ENCODE measurements at regions not wholly inside any gene's neighbourhood (a gene's known extent, or its start where the extent isn't known, plus 50 kb on each side); places are given as distances from the start of the nearest gene placed in this dataset.

- no peak overlapping the region for H3K27ac Mint-ChIP-seq
- no peaks in the 10 kb centered on the region for H3K9me3 Mint-ChIP-seq (ENCODE audit: insufficient read depth)
- H3K4me1 Mint-ChIP-seq (ENCODE audit: low read depth): no peaks in the 10 kb centered on the region
- ATAC-seq: no peak
- CTCF ChIA-PET: no interaction called here
- no peak for DNase-seq
- no peak overlapping the region for H3K4me3 Mint-ChIP-seq
- no peaks in the 10 kb centered on the region for H3K36me3 Mint-ChIP-seq (ENCODE audit: low read depth)
- no peaks in the 10 kb centered on the region for H3K27me3 Mint-ChIP-seq (ENCODE audit: low read depth)
- POLR2A ChIA-PET: no interaction called here
These were observed 481.5 kb upstream of the ZFHX3 start for GRCh38 chr16:73529303-73530012.

GRCh38 chr16:73527187-73527586 lies 479.3 kb upstream of the ZFHX3 start:
- ChIA-PET CTCF (no interaction called here), POLR2A (no interaction called here)

GRCh38 chr16:73526011-73526804 lies 478.3 kb upstream of the ZFHX3 start:
- no peak overlapping the region for H3K4me3 Mint-ChIP-seq
- POLR2A ChIA-PET: no interaction called here
- H3K9me3 Mint-ChIP-seq (ENCODE audit: insufficient read depth): no peaks in the 10 kb centered on the region
- no peak for DNase-seq
- CTCF ChIA-PET: no interaction called here
- no peak for ATAC-seq
- H3K36me3 Mint-ChIP-seq (ENCODE audit: low read depth): no peaks in the 10 kb centered on the region
- H3K27ac Mint-ChIP-seq: no peak overlapping the region
- no peaks in the 10 kb centered on the region for H3K27me3 Mint-ChIP-seq (ENCODE audit: low read depth)
- H3K4me1 Mint-ChIP-seq (ENCODE audit: low read depth): no peaks in the 10 kb centered on the region

More at GRCh38 chr16:73527187-73527586, 479.3 kb upstream of the ZFHX3 start:
- Mint-ChIP-seq H3K4me3 (no peak overlapping the region), H3K36me3 (ENCODE audit: low read depth) (no peaks in the 10 kb centered on the region), H3K27me3 (ENCODE audit: low read depth) (no peaks in the 10 kb centered on the region), H3K27ac (no peak overlapping the region), H3K4me1 (ENCODE audit: low read depth) (no peaks in the 10 kb centered on the region), H3K9me3 (ENCODE audit: insufficient read depth) (no peaks in the 10 kb centered on the region)
- no peak for ATAC-seq
- DNase-seq: no peak

- ChIA-PET CTCF (no interaction called here), POLR2A (no interaction called here)
- no peaks in the 10 kb centered on the region for H3K4me1 Mint-ChIP-seq (ENCODE audit: low read depth)
- no peaks in the 10 kb centered on the region for H3K36me3 Mint-ChIP-seq (ENCODE audit: low read depth)
- H3K27me3 Mint-ChIP-seq (ENCODE audit: low read depth): no peaks in the 10 kb centered on the region
- DNase-seq: no peak
- no peak overlapping the region for H3K4me3 Mint-ChIP-seq
- no peak overlapping the region for H3K27ac Mint-ChIP-seq
- H3K9me3 Mint-ChIP-seq (ENCODE audit: insufficient read depth): no peaks in the 10 kb centered on the region
- no peak for ATAC-seq
These were observed 475.3 kb upstream of the ZFHX3 start for GRCh38 chr16:73523209-73523608.

GRCh38 chr16:73521499-73521898 lies 473.6 kb upstream of the ZFHX3 start:
- no peak overlapping the region for H3K4me3 Mint-ChIP-seq
- no peak overlapping the region for H3K27ac Mint-ChIP-seq
- ATAC-seq (no peak), DNase-seq (no peak)
- ChIA-PET POLR2A (no interaction called here), CTCF (no interaction called here)
- no peaks in the 10 kb centered on the region for H3K27me3 Mint-ChIP-seq (ENCODE audit: low read depth)
- no peaks in the 10 kb centered on the region for H3K36me3 Mint-ChIP-seq (ENCODE audit: low read depth)
- no peaks in the 10 kb centered on the region for H3K9me3 Mint-ChIP-seq (ENCODE audit: insufficient read depth)
- no peaks in the 10 kb centered on the region for H3K4me1 Mint-ChIP-seq (ENCODE audit: low read depth)

- DNase-seq: no peak
- Mint-ChIP-seq H3K27me3 (ENCODE audit: low read depth) (no peaks in the 10 kb centered on the region), H3K27ac (no peak overlapping the region), H3K36me3 (ENCODE audit: low read depth) (no peaks in the 10 kb centered on the region), H3K4me3 (no peak overlapping the region), H3K4me1 (ENCODE audit: low read depth) (no peaks in the 10 kb centered on the region), H3K9me3 (ENCODE audit: insufficient read depth) (no peaks in the 10 kb centered on the region)
- ChIA-PET POLR2A (no interaction called here), CTCF (no interaction called here)
- no peak for ATAC-seq
These were observed 467.7 kb upstream of the ZFHX3 start for GRCh38 chr16:73515616-73516015.

- Mint-ChIP-seq H3K27me3 (ENCODE audit: low read depth) (no peaks in the 10 kb centered on the region), H3K27ac (no peak overlapping the region), H3K9me3 (ENCODE audit: insufficient read depth) (no peaks in the 10 kb centered on the region), H3K4me3 (no peak overlapping the region), H3K36me3 (ENCODE audit: low read depth) (no peaks in the 10 kb centered on the region), H3K4me1 (ENCODE audit: low read depth) (no peaks in the 10 kb centered on the region)
- CTCF ChIA-PET: no interaction called here
- ATAC-seq (no peak), DNase-seq (no peak)
- POLR2A ChIA-PET: no interaction called here
These were observed 462.9 kb upstream of the ZFHX3 start for GRCh38 chr16:73510852-73511251.

GRCh38 chr16:73506568-73507056 lies 458.7 kb upstream of the ZFHX3 start:
- ATAC-seq (no peak), DNase-seq (no peak)
- Mint-ChIP-seq H3K4me1 (ENCODE audit: low read depth) (no peaks in the 10 kb centered on the region), H3K36me3 (ENCODE audit: low read depth) (no peaks in the 10 kb centered on the region), H3K4me3 (no peak overlapping the region), H3K27ac (no peak overlapping the region), H3K27me3 (ENCODE audit: low read depth) (no peaks in the 10 kb centered on the region), H3K9me3 (ENCODE audit: insufficient read depth) (no peaks in the 10 kb centered on the region)
- ChIA-PET CTCF (no interaction called here), POLR2A (interaction anchor here (0.6 kb wide), 1 partner anchor 35 kb away, joined by 3 read pairs; no protein-coding TSS in a partner anchor)

- ChIA-PET CTCF (no interaction called here), POLR2A (no interaction called here)
- Mint-ChIP-seq H3K4me3 (no peak overlapping the region), H3K27me3 (ENCODE audit: low read depth) (no peaks in the 10 kb centered on the region), H3K36me3 (ENCODE audit: low read depth) (no peaks in the 10 kb centered on the region), H3K27ac (no peak overlapping the region), H3K9me3 (ENCODE audit: insufficient read depth) (no peaks in the 10 kb centered on the region), H3K4me1 (ENCODE audit: low read depth) (no peaks in the 10 kb centered on the region)
- DNase-seq (no peak), ATAC-seq (no peak)
These were observed 457.6 kb upstream of the ZFHX3 start for GRCh38 chr16:73505577-73505976.

GRCh38 chr16:73504591-73505575 lies 457.0 kb upstream of the ZFHX3 start:
- DNase-seq (no peak), ATAC-seq (no peak)
- ChIA-PET POLR2A (no interaction called here), CTCF (no interaction called here)
- no peak overlapping the region for H3K27ac Mint-ChIP-seq
- H3K4me3 Mint-ChIP-seq: no peak overlapping the region
- H3K9me3 Mint-ChIP-seq (ENCODE audit: insufficient read depth): no peaks in the 10 kb centered on the region
- H3K36me3 Mint-ChIP-seq (ENCODE audit: low read depth): no peaks in the 10 kb centered on the region
- no peaks in the 10 kb centered on the region for H3K27me3 Mint-ChIP-seq (ENCODE audit: low read depth)
- no peaks in the 10 kb centered on the region for H3K4me1 Mint-ChIP-seq (ENCODE audit: low read depth)

GRCh38 chr16:73503093-73503492 lies 455.2 kb upstream of the ZFHX3 start:
- ATAC-seq: no peak
- Mint-ChIP-seq H3K27me3 (ENCODE audit: low read depth) (no peaks in the 10 kb centered on the region), H3K27ac (no peak overlapping the region), H3K9me3 (ENCODE audit: insufficient read depth) (no peaks in the 10 kb centered on the region), H3K4me3 (no peak overlapping the region), H3K36me3 (ENCODE audit: low read depth) (no peaks in the 10 kb centered on the region), H3K4me1 (ENCODE audit: low read depth) (no peaks in the 10 kb centered on the region)
- ChIA-PET CTCF (no interaction called here), POLR2A (no interaction called here)
- DNase-seq: no peak

GRCh38 chr16:73499276-73499675 lies 451.3 kb upstream of the ZFHX3 start:
- H3K36me3 Mint-ChIP-seq (ENCODE audit: low read depth): no peaks in the 10 kb centered on the region
- H3K9me3 Mint-ChIP-seq (ENCODE audit: insufficient read depth): peaks cover 3% of the 10 kb centered on the region
- DNase-seq (no peak), ATAC-seq (no peak)
- POLR2A ChIA-PET: no interaction called here
- H3K27ac Mint-ChIP-seq: no peak overlapping the region
- no peaks in the 10 kb centered on the region for H3K27me3 Mint-ChIP-seq (ENCODE audit: low read depth)
- CTCF ChIA-PET: no interaction called here
- H3K4me1 Mint-ChIP-seq (ENCODE audit: low read depth): no peaks in the 10 kb centered on the region
- H3K4me3 Mint-ChIP-seq: no peak overlapping the region
